ENCODE measurements at regions not wholly inside any gene's neighbourhood (a gene's known extent, or its start where the extent isn't known, plus 50 kb on each side); places are given as distances from the start of the nearest gene placed in this dataset.
"Not testable (repeated sequence)": the region's sequence is repeated elsewhere in the genome, so short reads cannot be mapped to it uniquely, and the experiment has no call there.

- Mint-ChIP-seq H3K27ac (no peak overlapping the region), H3K4me1 (no peaks in the 10 kb centered on the region), H3K27me3 (ENCODE audit: low read depth in 3 of 3) (peaks cover 0 to 2% (median 1%) of the 10 kb centered on the region in 3 donors), H3K36me3 (no peaks in the 10 kb centered on the region), H3K4me3 (no peak overlapping the region), H3K9me3 (peaks cover 0 to 1% (median 0%) of the 10 kb centered on the region in 7 donors)
- H3K27me3 ChIP-seq (ENCODE audit: control insufficient read depth in 2 of 2, insufficient read depth in 2 of 2, low read length in 2 of 2): no peaks in the 10 kb centered on the region
- H3K79me2 ChIP-seq (ENCODE audit: insufficient read depth, low read length): no peaks in the 10 kb centered on the region
- H3K4me3 ChIP-seq (replicated peaks in 1 of 3; ENCODE audit: low read depth in 2 of 3, low read length in 3 of 3): no peak overlapping the region
- no peak overlapping the region for H3K9ac ChIP-seq (ENCODE audit: insufficient read depth, low read length, poor library complexity, severe bottlenecking)
- DNase-seq: no peak
- H3K4me1 ChIP-seq (ENCODE audit: control insufficient read depth in 1 of 2, insufficient read depth in 2 of 2, low read length in 2 of 2): no peaks in the 10 kb centered on the region
- no peaks in the 10 kb centered on the region for H3K36me3 ChIP-seq (replicated peaks in 1 of 2; ENCODE audit: control insufficient read depth in 1 of 2, insufficient read depth in 2 of 2, low read length in 2 of 2)
- no CpG with 5 or more reads among the region's 3 CpGs for WGBS (ENCODE audit: insufficient coverage)
- no peak overlapping the region for H2AFZ ChIP-seq (ENCODE audit: insufficient read depth, low read depth, low read length, poor library complexity, severe bottlenecking)
- no peaks in the 10 kb centered on the region for H3K9me3 ChIP-seq (replicated peaks in 1 of 2; ENCODE audit: control insufficient read depth in 1 of 2, insufficient read depth in 1 of 2, low read length in 2 of 2)
- no peaks in the 10 kb centered on the region for H4K20me1 ChIP-seq (ENCODE audit: insufficient read depth, low read length)
- H3K4me2 ChIP-seq (replicated peaks; ENCODE audit: extremely low read depth, low read length, poor library complexity, severe bottlenecking): no peak overlapping the region
- no peak overlapping the region for H3K27ac ChIP-seq (ENCODE audit: low read depth in 1 of 2, low read length in 2 of 2)
- TF ChIP-seq CTCF (IDR thresholded peaks at IDR 0.05): no peak
- intact Hi-C loops (cut with micrococcal nuclease): no loop called here
Measured at GRCh38 chr3:191087391-191087790, 111.7 kb upstream of the OSTN start.

DNA sequence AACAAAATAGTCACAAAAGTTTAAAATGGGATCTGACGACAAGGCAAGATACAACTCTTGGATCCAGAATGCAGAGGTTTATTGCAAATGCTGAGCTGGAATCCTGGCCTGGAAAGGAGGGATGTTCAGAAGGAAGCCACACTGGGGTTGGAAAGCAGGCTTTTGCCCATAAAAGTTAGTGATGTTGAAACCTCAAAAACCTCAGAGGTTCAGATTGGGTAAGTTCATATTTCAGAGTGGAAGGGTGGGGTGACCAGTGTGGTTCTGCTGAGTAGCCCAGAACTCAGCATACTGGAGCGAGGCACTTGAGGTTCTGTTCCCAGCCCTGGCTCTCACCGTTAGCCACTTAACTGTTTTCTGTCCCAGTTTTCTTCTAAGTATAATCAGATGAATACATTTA, 114.0 kb upstream of the OSTN start:
- Histone ChIP-seq H3K27ac (ENCODE audit: low read depth in 1 of 2, low read length in 2 of 2) (no peak overlapping the region), H3K4me1 (ENCODE audit: control insufficient read depth in 1 of 2, insufficient read depth in 2 of 2, low read length in 2 of 2) (no peaks in the 10 kb centered on the region), H3K4me3 (replicated peaks in 1 of 3; ENCODE audit: low read depth in 2 of 3, low read length in 3 of 3) (no peak overlapping the region), H3K4me2 (replicated peaks; ENCODE audit: extremely low read depth, low read length, poor library complexity, severe bottlenecking) (no peak overlapping the region), H3K27me3 (ENCODE audit: control insufficient read depth in 2 of 2, insufficient read depth in 2 of 2, low read length in 2 of 2) (no peaks in the 10 kb centered on the region), H3K9me3 (replicated peaks in 1 of 2; ENCODE audit: control insufficient read depth in 1 of 2, insufficient read depth in 1 of 2, low read length in 2 of 2) (no peaks in the 10 kb centered on the region), H2AFZ (ENCODE audit: insufficient read depth, low read depth, low read length, poor library complexity, severe bottlenecking) (no peak overlapping the region), H3K9ac (ENCODE audit: insufficient read depth, low read length, poor library complexity, severe bottlenecking) (no peak overlapping the region), H3K36me3 (replicated peaks in 1 of 2; ENCODE audit: control insufficient read depth in 1 of 2, insufficient read depth in 2 of 2, low read length in 2 of 2) (no peaks in the 10 kb centered on the region), H4K20me1 (ENCODE audit: insufficient read depth, low read length) (no peaks in the 10 kb centered on the region), H3K79me2 (ENCODE audit: insufficient read depth, low read length) (no peaks in the 10 kb centered on the region)
- Mint-ChIP-seq H3K36me3 (no peaks in the 10 kb centered on the region), H3K4me1 (no peaks in the 10 kb centered on the region), H3K9me3 (peaks cover 0 to 7% (median 0%) of the 10 kb centered on the region in 7 donors), H3K27me3 (ENCODE audit: low read depth in 3 of 3) (peaks cover 0 to 1% (median 0%) of the 10 kb centered on the region in 3 donors), H3K27ac (no peak overlapping the region), H3K4me3 (no peak overlapping the region)
- intact Hi-C loops (cut with micrococcal nuclease): no loop called here
- TF ChIP-seq CTCF (IDR thresholded peaks at IDR 0.05): no peak
- no peak for DNase-seq
- no CpG with 5 or more reads among the region's 3 CpGs for WGBS (ENCODE audit: insufficient coverage)

- H4K20me1 ChIP-seq (ENCODE audit: insufficient read depth, low read length); H3K36me3 Mint-ChIP-seq; H3K27me3 Mint-ChIP-seq (ENCODE audit: low read depth in 3 of 3); H3K4me1 Mint-ChIP-seq; H3K4me3 ChIP-seq (replicated peaks in 1 of 3; ENCODE audit: low read depth in 2 of 3, low read length in 3 of 3); H3K4me1 ChIP-seq (ENCODE audit: control insufficient read depth in 1 of 2, insufficient read depth in 2 of 2, low read length in 2 of 2); H3K27me3 ChIP-seq (ENCODE audit: control insufficient read depth in 2 of 2, insufficient read depth in 2 of 2, low read length in 2 of 2); H3K79me2 ChIP-seq (ENCODE audit: insufficient read depth, low read length); H3K4me2 ChIP-seq (replicated peaks; ENCODE audit: extremely low read depth, low read length, poor library complexity, severe bottlenecking); H3K27ac Mint-ChIP-seq; DNase-seq; intact Hi-C loops (cut with micrococcal nuclease); H3K36me3 ChIP-seq (replicated peaks in 1 of 2; ENCODE audit: control insufficient read depth in 1 of 2, insufficient read depth in 2 of 2, low read length in 2 of 2); H2AFZ ChIP-seq (ENCODE audit: insufficient read depth, low read depth, low read length, poor library complexity, severe bottlenecking); H3K27ac ChIP-seq (ENCODE audit: low read depth in 1 of 2, low read length in 2 of 2); H3K4me3 Mint-ChIP-seq; H3K9ac ChIP-seq (ENCODE audit: insufficient read depth, low read length, poor library complexity, severe bottlenecking): not testable (repeated sequence)
- H3K9me3 Mint-ChIP-seq: peaks cover 4 to 23% (median 13%) of the 10 kb centered on the region in 7 donors
- H3K9me3 ChIP-seq (replicated peaks in 1 of 2; ENCODE audit: control insufficient read depth in 1 of 2, insufficient read depth in 1 of 2, low read length in 2 of 2): peaks cover 7 to 19% of the 10 kb centered on the region in 2 donors
- no CpG with 5 or more reads among the region's 3 CpGs for WGBS (ENCODE audit: insufficient coverage)
Measured at GRCh38 chr3:191078913-191079312, 120.1 kb upstream of the OSTN start.

All from CD14-positive monocyte (primary cell).